GM23338 (cell line): ENCODE measurements at regions not wholly inside any gene's neighbourhood (a gene's known extent, or its start where the extent isn't known, plus 50 kb on each side); places are given as distances from the start of the nearest gene placed in this dataset.

Experiments
- ATAC-seq: fragments of 200-7000 bp; cut with Tn5 transposase; 3 replicates; pipeline ENCODE4 v1.9.1; 2020
- DNase-seq: peaks from one replicate; pipeline ENCODE4 v3.0.0-alpha.2; 2015; ENCODE audit warnings: low spot score
- H2AFZ ChIP-seq: fragments of 200-600 bp; sonication (generic); 2 replicates; pipeline ENCODE4 v1.8.0; 2016; ENCODE audit warnings: antibody characterized with exemption, mild to moderate bottlenecking, moderate library complexity
- H3F3A ChIP-seq: fragments of 200-600 bp; sonication (generic); replicated peaks from 2 replicates; pipeline ENCODE4 v1.8.0; 2017; ENCODE audit warnings: antibody characterized with exemption, mixed run types, low read depth
- H3K27ac ChIP-seq: fragments of 200-600 bp; sonication (generic); 2 replicates; pipeline ENCODE4 v1.6.1; 2016; ENCODE audit warnings: low read depth
- H3K27me3 ChIP-seq: fragments of 200-600 bp; sonication (generic); 2 replicates; pipeline ENCODE4 v1.8.0; 2016; ENCODE audit warnings: mild to moderate bottlenecking, mixed run types, moderate library complexity; ENCODE audit not compliant: insufficient read depth
- H3K36me3 ChIP-seq: fragments of 200-600 bp; sonication (generic); 2 replicates; pipeline ENCODE4 v1.8.0; 2016; ENCODE audit warnings: mild to moderate bottlenecking; ENCODE audit not compliant: insufficient read depth
- H3K4me1 ChIP-seq: fragments of 200-600 bp; sonication (generic); 2 replicates; pipeline ENCODE4 v1.8.0; 2016; ENCODE audit warnings: mild to moderate bottlenecking, moderate library complexity; ENCODE audit not compliant: insufficient read depth
- H3K4me2 ChIP-seq: fragments of 200-600 bp; sonication (generic); 2 replicates; pipeline ENCODE4 v1.7.1; 2017; ENCODE audit warnings: mixed run types
- H3K4me3 ChIP-seq: fragments of 200-600 bp; sonication (generic); 2 replicates; pipeline ENCODE4 v1.6.1; 2016; ENCODE audit warnings: mixed run types
- H3K79me2 ChIP-seq: fragments of 200-600 bp; sonication (generic); replicated peaks from 2 replicates; pipeline ENCODE4 v1.8.0; 2017; ENCODE audit warnings: mild to moderate bottlenecking; ENCODE audit not compliant: insufficient read depth
- H3K9me2 ChIP-seq: fragments of 200-600 bp; sonication (generic); 2 replicates; pipeline ENCODE4 v1.8.0; 2017; ENCODE audit not compliant: insufficient read depth
- H4K20me1 ChIP-seq: fragments of 200-600 bp; sonication (generic); replicated peaks from 2 replicates; pipeline ENCODE4 v1.8.0; 2017; ENCODE audit warnings: mild to moderate bottlenecking; ENCODE audit not compliant: insufficient read depth
- H3K27ac Mint-ChIP-seq: 2 replicates; pipeline ENCODE4 v1.8.0; 2020; ENCODE audit warnings: inconsistent platforms, mild to moderate bottlenecking, moderate library complexity, mixed read lengths
- H3K27me3 Mint-ChIP-seq: 3 replicates; pipeline ENCODE4 v1.8.0; 2022; ENCODE audit warnings: low read depth, mild to moderate bottlenecking, moderate library complexity, mixed read lengths, inconsistent platforms; ENCODE audit not compliant: insufficient read depth, poor library complexity
- H3K36me3 Mint-ChIP-seq: 3 replicates; pipeline ENCODE4 v1.8.0; 2021; ENCODE audit warnings: low read depth, mild to moderate bottlenecking, inconsistent platforms, moderate library complexity, mixed read lengths
- H3K4me1 Mint-ChIP-seq: 3 replicates; pipeline ENCODE4 v1.8.0; 2020; ENCODE audit warnings: mild to moderate bottlenecking, inconsistent platforms, mixed read lengths
- H3K4me3 Mint-ChIP-seq: 3 replicates; pipeline ENCODE4 v1.8.0; 2021; ENCODE audit warnings: moderate library complexity, mild to moderate bottlenecking, inconsistent platforms, mixed read lengths
- H3K9me3 Mint-ChIP-seq: 3 replicates; pipeline ENCODE4 v1.8.0; 2020; ENCODE audit warnings: moderate library complexity, mild to moderate bottlenecking, inconsistent platforms, mixed read lengths
- CREB1 ChIP-seq: fragments of 250-450 bp; sonication (Bioruptor Pico); IDR thresholded peaks from 2 replicates; pipeline ENCODE4 v1.5.0; 2020; ENCODE audit warnings: low read depth, mild to moderate bottlenecking, moderate library complexity
- EZH2 ChIP-seq: fragments of 200-600 bp; sonication (generic); IDR thresholded peaks from one replicate; pipeline ENCODE4 v1.8.0; 2017; ENCODE audit warnings: antibody characterized with exemption, mild to moderate bottlenecking, low read depth; ENCODE audit not compliant: unreplicated experiment
- EZH2phosphoT487 ChIP-seq: fragments of 200-600 bp; sonication (generic); IDR thresholded peaks from one replicate; pipeline ENCODE4 v1.8.1; 2018; ENCODE audit warnings: antibody characterized with exemption; ENCODE audit not compliant: unreplicated experiment
- JUNB ChIP-seq: IDR thresholded peaks from one replicate; pipeline ENCODE4 v1.6.1; 2016; ENCODE audit warnings: antibody characterized with exemption; ENCODE audit not compliant: unreplicated experiment
- NANOG ChIP-seq: IDR thresholded peaks from 2 replicates; pipeline ENCODE4 v1.6.1; 2016; ENCODE audit warnings: antibody characterized with exemption, borderline replicate concordance
- POLR2AphosphoS5 ChIP-seq: IDR thresholded peaks from 2 replicates; pipeline ENCODE4 v1.6.1; 2016; ENCODE audit warnings: antibody characterized with exemption, low read depth
- STAT1 ChIP-seq: IDR thresholded peaks from one replicate; pipeline ENCODE4 v1.6.1; 2016; ENCODE audit warnings: antibody characterized with exemption; ENCODE audit not compliant: unreplicated experiment
- ZNF114 ChIP-seq: fragments of 250-450 bp; sonication (Bioruptor Pico); IDR thresholded peaks from 2 replicates; pipeline ENCODE4 v1.5.0; 2020; ENCODE audit warnings: mild to moderate bottlenecking, moderate library complexity
- ZNF331 ChIP-seq: fragments of 250-450 bp; sonication (Bioruptor Pico); IDR thresholded peaks from 2 replicates; pipeline ENCODE4 v1.5.0; 2020; ENCODE audit warnings: low read depth, mild to moderate bottlenecking, moderate library complexity
- ZNF462 ChIP-seq: fragments of 250-450 bp; sonication (Bioruptor Pico); IDR thresholded peaks from 2 replicates; pipeline ENCODE4 v1.5.0; 2020; ENCODE audit warnings: mild to moderate bottlenecking, moderate library complexity
- TF ChIP-seq, protein P1 (sequence below): IDR thresholded peaks from one replicate; pipeline ENCODE4 v1.6.1; 2018; ENCODE audit warnings: antibody characterized with exemption; ENCODE audit not compliant: unreplicated experiment
- TF ChIP-seq, protein P2 (sequence below), 2 experiments: fragments of 200-600 bp in 1 of 2; sonication (generic) in 1 of 2; conservative IDR thresholded peaks; 2 replicates each; pipeline versions ENCODE4 v1.5.1 to v1.6.1; 2016 to 2017; ENCODE audit warnings: antibody characterized with exemption in 2 of 2, low read depth in 2 of 2, mild to moderate bottlenecking in 2 of 2, moderate library complexity in 1 of 2
- TF ChIP-seq, protein P3 (sequence below): IDR thresholded peaks from 2 replicates; pipeline ENCODE4 v1.6.1; 2016; ENCODE audit warnings: antibody characterized with exemption

GRCh38 chr13:26932465-26932864 lies 171.9 kb upstream of the GPR12 start:
- Histone ChIP-seq H3K4me2 (no peak overlapping the region), H3F3A (no peaks in the 10 kb centered on the region), H4K20me1 (no peaks in the 10 kb centered on the region), H3K27ac (no peak overlapping the region), H3K27me3 (no peaks in the 10 kb centered on the region), H3K4me3 (no peak overlapping the region), H2AFZ (no peak overlapping the region), H3K4me1 (no peaks in the 10 kb centered on the region), H3K36me3 (no peaks in the 10 kb centered on the region), H3K79me2 (no peaks in the 10 kb centered on the region), H3K9me2 (no peaks in the 10 kb centered on the region)
- DNase-seq (no peak), ATAC-seq (no peak)
- TF ChIP-seq NANOG (no peak), POLR2AphosphoS5 (no peak), ZNF331 (CRISPR knock-in tag) (no peak), EZH2 (no peak), JUNB (no peak), EZH2phosphoT487 (no peak), STAT1 (no peak), ZNF114 (CRISPR knock-in tag) (no peak), CREB1 (CRISPR knock-in tag) (no peak), ZNF462 (CRISPR knock-in tag) (no peak)
- TF ChIP-seq, protein P1, sequence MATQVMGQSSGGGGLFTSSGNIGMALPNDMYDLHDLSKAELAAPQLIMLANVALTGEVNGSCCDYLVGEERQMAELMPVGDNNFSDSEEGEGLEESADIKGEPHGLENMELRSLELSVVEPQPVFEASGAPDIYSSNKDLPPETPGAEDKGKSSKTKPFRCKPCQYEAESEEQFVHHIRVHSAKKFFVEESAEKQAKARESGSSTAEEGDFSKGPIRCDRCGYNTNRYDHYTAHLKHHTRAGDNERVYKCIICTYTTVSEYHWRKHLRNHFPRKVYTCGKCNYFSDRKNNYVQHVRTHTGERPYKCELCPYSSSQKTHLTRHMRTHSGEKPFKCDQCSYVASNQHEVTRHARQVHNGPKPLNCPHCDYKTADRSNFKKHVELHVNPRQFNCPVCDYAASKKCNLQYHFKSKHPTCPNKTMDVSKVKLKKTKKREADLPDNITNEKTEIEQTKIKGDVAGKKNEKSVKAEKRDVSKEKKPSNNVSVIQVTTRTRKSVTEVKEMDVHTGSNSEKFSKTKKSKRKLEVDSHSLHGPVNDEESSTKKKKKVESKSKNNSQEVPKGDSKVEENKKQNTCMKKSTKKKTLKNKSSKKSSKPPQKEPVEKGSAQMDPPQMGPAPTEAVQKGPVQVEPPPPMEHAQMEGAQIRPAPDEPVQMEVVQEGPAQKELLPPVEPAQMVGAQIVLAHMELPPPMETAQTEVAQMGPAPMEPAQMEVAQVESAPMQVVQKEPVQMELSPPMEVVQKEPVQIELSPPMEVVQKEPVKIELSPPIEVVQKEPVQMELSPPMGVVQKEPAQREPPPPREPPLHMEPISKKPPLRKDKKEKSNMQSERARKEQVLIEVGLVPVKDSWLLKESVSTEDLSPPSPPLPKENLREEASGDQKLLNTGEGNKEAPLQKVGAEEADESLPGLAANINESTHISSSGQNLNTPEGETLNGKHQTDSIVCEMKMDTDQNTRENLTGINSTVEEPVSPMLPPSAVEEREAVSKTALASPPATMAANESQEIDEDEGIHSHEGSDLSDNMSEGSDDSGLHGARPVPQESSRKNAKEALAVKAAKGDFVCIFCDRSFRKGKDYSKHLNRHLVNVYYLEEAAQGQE = no peak
- TF ChIP-seq, protein P2, sequence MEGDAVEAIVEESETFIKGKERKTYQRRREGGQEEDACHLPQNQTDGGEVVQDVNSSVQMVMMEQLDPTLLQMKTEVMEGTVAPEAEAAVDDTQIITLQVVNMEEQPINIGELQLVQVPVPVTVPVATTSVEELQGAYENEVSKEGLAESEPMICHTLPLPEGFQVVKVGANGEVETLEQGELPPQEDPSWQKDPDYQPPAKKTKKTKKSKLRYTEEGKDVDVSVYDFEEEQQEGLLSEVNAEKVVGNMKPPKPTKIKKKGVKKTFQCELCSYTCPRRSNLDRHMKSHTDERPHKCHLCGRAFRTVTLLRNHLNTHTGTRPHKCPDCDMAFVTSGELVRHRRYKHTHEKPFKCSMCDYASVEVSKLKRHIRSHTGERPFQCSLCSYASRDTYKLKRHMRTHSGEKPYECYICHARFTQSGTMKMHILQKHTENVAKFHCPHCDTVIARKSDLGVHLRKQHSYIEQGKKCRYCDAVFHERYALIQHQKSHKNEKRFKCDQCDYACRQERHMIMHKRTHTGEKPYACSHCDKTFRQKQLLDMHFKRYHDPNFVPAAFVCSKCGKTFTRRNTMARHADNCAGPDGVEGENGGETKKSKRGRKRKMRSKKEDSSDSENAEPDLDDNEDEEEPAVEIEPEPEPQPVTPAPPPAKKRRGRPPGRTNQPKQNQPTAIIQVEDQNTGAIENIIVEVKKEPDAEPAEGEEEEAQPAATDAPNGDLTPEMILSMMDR (conservative IDR thresholded peaks at IDR 0.05; ENCODE audit: low read depth in 2 of 2) = no peak
- TF ChIP-seq, protein P3, sequence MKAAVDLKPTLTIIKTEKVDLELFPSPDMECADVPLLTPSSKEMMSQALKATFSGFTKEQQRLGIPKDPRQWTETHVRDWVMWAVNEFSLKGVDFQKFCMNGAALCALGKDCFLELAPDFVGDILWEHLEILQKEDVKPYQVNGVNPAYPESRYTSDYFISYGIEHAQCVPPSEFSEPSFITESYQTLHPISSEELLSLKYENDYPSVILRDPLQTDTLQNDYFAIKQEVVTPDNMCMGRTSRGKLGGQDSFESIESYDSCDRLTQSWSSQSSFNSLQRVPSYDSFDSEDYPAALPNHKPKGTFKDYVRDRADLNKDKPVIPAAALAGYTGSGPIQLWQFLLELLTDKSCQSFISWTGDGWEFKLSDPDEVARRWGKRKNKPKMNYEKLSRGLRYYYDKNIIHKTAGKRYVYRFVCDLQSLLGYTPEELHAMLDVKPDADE = no peak
- Mint-ChIP-seq H3K27me3 (peaks cover 5% of the 10 kb centered on the region), H3K4me1 (peaks cover 2% of the 10 kb centered on the region; the same call in 2 of the 3 replicates), H3K27ac (no peak overlapping the region), H3K36me3 (0 out of 3 replicates have a peak, but pooled peaks cover 6% of the 10 kb centered on the region), H3K9me3 (peaks cover 4% of the 10 kb centered on the region), H3K4me3 (no peak overlapping the region)
